Activated T-cell treated with anti-CD3 and anti-CD28 coated beads, Interleukin-2, amount 50 U/mL, for 72 hours (primary cell): ENCODE measurements at regions not wholly inside any gene's neighbourhood (a gene's known extent, or its start where the extent isn't known, plus 50 kb on each side); places are given as distances from the start of the nearest gene placed in this dataset.
"Not testable (repeated sequence)": the region's sequence is repeated elsewhere in the genome, so short reads cannot be mapped to it uniquely, and the experiment has no call there.

Experiments used
- ATAC-seq, 2 donors: fragments of 150-1000 bp; cut with Tn5 transposase; replicated peaks in 1 of 2; 2 replicates each; pipeline ENCODE4 v1.10.0; 2021; ENCODE audit warnings: moderate library complexity in 2 of 2, mild to moderate bottlenecking in 1 of 2
- DNase-seq, 2 donors: peaks; one replicate each; pipeline ENCODE4 v3.0.0; 2021 to 2022; ENCODE audit warnings: mixed read lengths in 1 of 2
- H3K27ac Mint-ChIP-seq: one replicate; pipeline ENCODE4 v1.8.0; 2022; ENCODE audit warnings: mild to moderate bottlenecking, moderate library complexity, mixed read lengths
- H3K27me3 Mint-ChIP-seq: one replicate; pipeline ENCODE4 v1.8.0; 2022; ENCODE audit warnings: low read depth, mixed read lengths
- H3K36me3 Mint-ChIP-seq, 2 donors: one replicate each; pipeline ENCODE4 v1.8.0; 2022; ENCODE audit warnings: mixed read lengths in 2 of 2, mild to moderate bottlenecking in 1 of 2; ENCODE audit not compliant: insufficient read depth in 2 of 2
- H3K4me1 Mint-ChIP-seq: one replicate; pipeline ENCODE4 v1.8.0; 2022; ENCODE audit warnings: low read depth, mixed read lengths
- H3K4me3 Mint-ChIP-seq, 2 donors: one replicate each; pipeline ENCODE4 v1.8.0; 2022; ENCODE audit warnings: mild to moderate bottlenecking in 2 of 2, mixed read lengths in 2 of 2, moderate library complexity in 2 of 2
- H3K9me3 Mint-ChIP-seq, 2 donors: one replicate each; pipeline ENCODE4 v1.8.0; 2022; ENCODE audit warnings: mixed read lengths in 2 of 2

DNA sequence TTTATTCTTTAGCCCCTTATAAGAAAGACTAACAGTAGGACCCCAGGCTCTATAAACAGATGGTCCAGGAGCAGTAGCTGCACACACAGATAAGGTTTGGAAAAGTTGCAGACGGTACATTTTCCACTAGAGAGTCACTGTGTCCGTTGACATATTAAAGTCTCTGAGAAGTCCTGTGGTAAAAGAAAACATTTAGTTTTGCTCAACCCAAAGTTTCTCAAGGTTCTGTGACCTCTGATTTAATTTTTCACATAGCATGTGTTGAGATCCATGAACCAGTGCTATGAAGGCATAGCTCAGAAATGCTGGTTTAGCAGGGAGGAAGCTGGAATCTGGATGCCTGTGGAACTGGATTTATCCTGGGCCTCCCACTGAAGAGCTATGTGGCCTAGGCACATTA is 62.7 kb upstream of the RASEF start:
- ATAC-seq (no peak), DNase-seq (no peak)
- H3K4me3 Mint-ChIP-seq, result no peak overlapping the region

DNA sequence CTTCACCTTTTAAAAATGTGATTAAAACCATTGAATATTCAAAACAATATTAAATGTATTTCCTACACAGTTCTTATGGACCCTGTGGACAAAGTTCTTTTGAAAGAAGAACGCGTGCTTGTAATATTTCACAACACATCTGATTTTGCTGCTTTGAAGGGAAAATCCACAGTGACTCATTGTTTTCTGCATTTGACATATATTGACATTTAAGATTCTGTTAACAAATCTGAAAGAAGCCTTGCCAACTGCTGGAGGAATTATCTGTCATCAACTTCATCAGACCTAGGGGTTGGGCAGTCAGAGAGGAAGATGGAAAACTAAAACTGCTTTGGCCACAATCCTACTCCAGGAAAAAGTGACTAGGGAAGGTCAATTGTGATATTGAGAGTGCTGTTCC is 56.9 kb upstream of the RASEF start:
- no peak for ATAC-seq
- DNase-seq, result no peak
- no peak overlapping the region for H3K4me3 Mint-ChIP-seq
- no peaks in the 10 kb centered on the region for H3K4me1 Mint-ChIP-seq
- no peak overlapping the region for H3K27ac Mint-ChIP-seq
- H3K36me3 Mint-ChIP-seq, result peaks cover 0 to 1% of the 10 kb centered on the region in 2 donors
- H3K9me3 Mint-ChIP-seq, result peaks cover 0 to 4% of the 10 kb centered on the region in 2 donors
- no peaks in the 10 kb centered on the region for H3K27me3 Mint-ChIP-seq

More for the DNA sequence above, 62.7 kb upstream of the RASEF start:
- Mint-ChIP-seq H3K27ac (no peak overlapping the region), H3K36me3 (no peaks in the 10 kb centered on the region), H3K4me1 (no peaks in the 10 kb centered on the region), H3K27me3 (no peaks in the 10 kb centered on the region), H3K9me3 (peaks cover 0 to 4% of the 10 kb centered on the region in 2 donors)

DNA sequence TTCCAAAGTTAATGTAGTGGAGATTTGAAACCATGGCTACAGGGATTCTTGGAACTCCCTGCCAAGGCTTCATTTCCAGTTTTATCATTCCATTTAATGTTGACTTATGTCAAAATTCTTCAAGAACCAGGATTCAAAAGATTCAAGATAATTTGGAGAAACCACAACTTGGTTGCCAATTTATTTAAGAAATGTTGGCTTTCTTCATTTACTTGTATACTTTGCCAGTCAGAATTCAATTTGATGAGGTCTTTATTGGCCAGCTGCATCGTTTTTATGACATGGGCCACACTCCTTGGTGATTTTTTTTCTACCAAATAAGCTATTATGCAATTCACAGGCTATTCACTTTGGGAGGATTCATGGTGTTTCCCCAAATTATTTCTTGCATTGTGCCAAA is 53.1 kb upstream of the RASEF start:
- no peak for ATAC-seq
- Mint-ChIP-seq H3K4me1 (no peaks in the 10 kb centered on the region), H3K27me3 (no peaks in the 10 kb centered on the region), H3K9me3 (peaks cover 8% of the 10 kb centered on the region in 2 donors), H3K27ac (no peak overlapping the region), H3K36me3 (peaks cover 0 to 6% of the 10 kb centered on the region in 2 donors), H3K4me3 (no peak overlapping the region)
- no peak for DNase-seq

DNA sequence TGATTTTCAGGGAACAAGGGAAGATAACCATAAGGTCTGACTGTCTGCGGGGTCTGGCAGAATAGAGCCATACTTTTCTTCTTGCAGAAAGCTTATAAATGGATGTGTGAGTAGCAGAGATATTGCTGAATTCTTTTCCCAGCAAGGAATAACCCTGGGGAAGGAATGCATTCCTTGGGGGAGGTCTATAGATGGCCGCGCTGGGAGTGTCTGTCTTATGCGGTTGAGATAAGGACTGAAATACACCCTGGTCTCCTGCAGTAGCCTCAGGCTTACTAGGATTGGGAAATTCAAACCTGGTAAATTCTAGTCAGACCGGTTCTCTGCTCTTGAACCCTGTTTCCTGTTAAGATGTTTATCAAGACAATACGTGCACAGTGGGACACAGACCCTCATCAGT is 50.5 kb upstream of the RASEF start:
- not testable (repeated sequence) for H3K9me3 Mint-ChIP-seq, H3K27ac Mint-ChIP-seq, DNase-seq, H3K4me1 Mint-ChIP-seq, H3K4me3 Mint-ChIP-seq, H3K27me3 Mint-ChIP-seq, H3K36me3 Mint-ChIP-seq, ATAC-seq
